Nephron progenitor cell (in vitro differentiated cells): ENCODE measurements at regions not wholly inside any gene's neighbourhood (a gene's known extent, or its start where the extent isn't known, plus 50 kb on each side); places are given as distances from the start of the nearest gene placed in this dataset.

Experiments
- DNase-seq: peaks from one replicate; pipeline ENCODE4 v3.0.0; 2021
- H3K27ac Mint-ChIP-seq: 2 replicates; pipeline ENCODE4 v1.8.0; 2021; ENCODE audit warnings: mild to moderate bottlenecking, moderate library complexity, mixed read lengths
- H3K27me3 Mint-ChIP-seq: 2 replicates; pipeline ENCODE4 v1.8.0; 2021; ENCODE audit warnings: mild to moderate bottlenecking, low read depth, mixed read lengths; ENCODE audit not compliant: poor library complexity
- H3K36me3 Mint-ChIP-seq: 2 replicates; pipeline ENCODE4 v1.8.0; 2021; ENCODE audit warnings: low read depth, mixed read lengths
- H3K4me1 Mint-ChIP-seq: 2 replicates; pipeline ENCODE4 v1.8.0; 2021; ENCODE audit warnings: mixed read lengths
- H3K4me3 Mint-ChIP-seq: 2 replicates; pipeline ENCODE4 v1.8.0; 2021; ENCODE audit warnings: mild to moderate bottlenecking, moderate library complexity, mixed read lengths
- H3K9me3 Mint-ChIP-seq: 2 replicates; pipeline ENCODE4 v1.8.0; 2021; ENCODE audit warnings: mild to moderate bottlenecking, moderate library complexity, mixed read lengths
- TF ChIP-seq, protein P1 (sequence below): fragments of 200-600 bp; sonication (generic); IDR thresholded peaks from 2 replicates; pipeline ENCODE4 v1.5.0; 2021; ENCODE audit warnings: antibody characterized with exemption

DNA sequence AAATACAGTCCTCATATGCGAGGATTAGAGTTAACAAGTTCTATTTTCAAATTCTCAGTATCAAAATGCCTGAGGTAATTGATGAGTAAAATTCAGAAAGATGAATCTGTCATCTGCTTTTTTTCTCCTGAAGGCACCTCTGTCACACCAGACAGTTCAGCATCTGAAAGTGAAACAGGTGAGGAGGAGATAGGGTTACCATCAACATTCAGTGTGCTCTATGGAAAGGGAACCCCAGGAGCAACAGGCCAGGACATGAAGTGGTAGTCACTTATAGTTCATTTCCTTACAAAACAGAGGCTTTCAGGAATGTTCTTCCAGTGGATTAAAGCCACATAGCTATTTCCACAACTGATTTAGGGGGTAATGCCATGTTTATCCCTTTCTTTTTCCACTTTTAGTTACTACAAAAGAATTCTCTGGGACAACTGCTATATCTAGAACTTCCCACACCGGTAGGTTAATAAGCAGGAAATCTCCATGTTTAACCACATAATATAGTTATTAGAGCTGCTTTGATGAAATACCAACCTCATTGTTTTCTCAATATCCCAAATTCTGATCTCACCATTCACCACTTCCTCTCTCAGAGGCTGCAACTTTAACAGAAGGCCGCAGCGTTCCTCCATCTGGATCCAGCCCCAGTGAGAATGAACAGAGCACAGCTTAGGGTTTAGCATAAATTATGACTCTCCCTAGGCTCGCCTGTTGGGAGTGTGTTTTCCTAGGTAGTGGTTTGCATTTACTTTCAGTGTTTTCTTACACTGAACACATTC is 177.0 kb upstream of the CNTN1 start:
- Mint-ChIP-seq H3K9me3 (no peaks in the 10 kb centered on the region), H3K4me3 (no peak overlapping the region), H3K27ac (peak overlapping the region; percentile 86), H3K36me3 (no peaks in the 10 kb centered on the region), H3K27me3 (peaks cover 2% of the 10 kb centered on the region), H3K4me1 (peaks cover 13% of the 10 kb centered on the region)
- TF ChIP-seq, protein P1, sequence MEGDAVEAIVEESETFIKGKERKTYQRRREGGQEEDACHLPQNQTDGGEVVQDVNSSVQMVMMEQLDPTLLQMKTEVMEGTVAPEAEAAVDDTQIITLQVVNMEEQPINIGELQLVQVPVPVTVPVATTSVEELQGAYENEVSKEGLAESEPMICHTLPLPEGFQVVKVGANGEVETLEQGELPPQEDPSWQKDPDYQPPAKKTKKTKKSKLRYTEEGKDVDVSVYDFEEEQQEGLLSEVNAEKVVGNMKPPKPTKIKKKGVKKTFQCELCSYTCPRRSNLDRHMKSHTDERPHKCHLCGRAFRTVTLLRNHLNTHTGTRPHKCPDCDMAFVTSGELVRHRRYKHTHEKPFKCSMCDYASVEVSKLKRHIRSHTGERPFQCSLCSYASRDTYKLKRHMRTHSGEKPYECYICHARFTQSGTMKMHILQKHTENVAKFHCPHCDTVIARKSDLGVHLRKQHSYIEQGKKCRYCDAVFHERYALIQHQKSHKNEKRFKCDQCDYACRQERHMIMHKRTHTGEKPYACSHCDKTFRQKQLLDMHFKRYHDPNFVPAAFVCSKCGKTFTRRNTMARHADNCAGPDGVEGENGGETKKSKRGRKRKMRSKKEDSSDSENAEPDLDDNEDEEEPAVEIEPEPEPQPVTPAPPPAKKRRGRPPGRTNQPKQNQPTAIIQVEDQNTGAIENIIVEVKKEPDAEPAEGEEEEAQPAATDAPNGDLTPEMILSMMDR = no peak
- DNase-seq = no peak

DNA sequence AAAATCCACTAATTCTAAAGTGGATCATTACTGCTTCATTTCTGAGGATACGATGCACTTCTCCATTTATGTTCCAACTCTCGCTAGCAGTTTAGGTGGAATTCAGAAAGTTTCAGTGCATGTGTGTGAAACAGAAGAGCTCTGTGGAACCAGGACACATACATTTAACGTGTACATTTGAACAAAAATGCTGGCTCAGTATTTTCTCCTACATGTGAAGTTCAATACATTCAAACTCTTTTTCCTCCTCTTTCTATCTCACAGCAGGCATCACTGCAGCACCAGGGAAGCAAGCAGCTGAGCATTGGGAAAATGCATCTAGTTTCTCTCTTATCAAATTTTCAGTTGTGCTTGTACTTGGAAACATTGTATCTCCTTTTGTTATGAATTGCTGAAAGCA is 169.4 kb upstream of the CNTN1 start:
- no peak for DNase-seq
- no peak overlapping the region for H3K27ac Mint-ChIP-seq
- H3K4me1 Mint-ChIP-seq = no peaks in the 10 kb centered on the region
- no peaks in the 10 kb centered on the region for H3K9me3 Mint-ChIP-seq
- H3K4me3 Mint-ChIP-seq = no peak overlapping the region
- no peaks in the 10 kb centered on the region for H3K36me3 Mint-ChIP-seq
- H3K27me3 Mint-ChIP-seq = peaks cover 3% of the 10 kb centered on the region
- TF ChIP-seq, protein P1 = no peak

- no peak for DNase-seq
- TF ChIP-seq, protein P1 = no peak
- H3K27me3 Mint-ChIP-seq = peaks cover 7% of the 10 kb centered on the region
- H3K4me3 Mint-ChIP-seq = no peak overlapping the region
- H3K36me3 Mint-ChIP-seq = no peaks in the 10 kb centered on the region
- no peaks in the 10 kb centered on the region for H3K9me3 Mint-ChIP-seq
- H3K27ac Mint-ChIP-seq = no peak overlapping the region
- H3K4me1 Mint-ChIP-seq = no peaks in the 10 kb centered on the region
Measured at GRCh38 chr12:40525054-40525453, 167.2 kb upstream of the CNTN1 start.

- Mint-ChIP-seq H3K4me3 (no peak overlapping the region), H3K9me3 (no peaks in the 10 kb centered on the region), H3K27me3 (peaks cover 5% of the 10 kb centered on the region), H3K36me3 (no peaks in the 10 kb centered on the region), H3K4me1 (peaks cover 10% of the 10 kb centered on the region), H3K27ac (no peak overlapping the region)
- no peak for DNase-seq
- TF ChIP-seq, protein P1 = no peak
Measured at GRCh38 chr12:40534828-40535227, 157.4 kb upstream of the CNTN1 start.

DNA sequence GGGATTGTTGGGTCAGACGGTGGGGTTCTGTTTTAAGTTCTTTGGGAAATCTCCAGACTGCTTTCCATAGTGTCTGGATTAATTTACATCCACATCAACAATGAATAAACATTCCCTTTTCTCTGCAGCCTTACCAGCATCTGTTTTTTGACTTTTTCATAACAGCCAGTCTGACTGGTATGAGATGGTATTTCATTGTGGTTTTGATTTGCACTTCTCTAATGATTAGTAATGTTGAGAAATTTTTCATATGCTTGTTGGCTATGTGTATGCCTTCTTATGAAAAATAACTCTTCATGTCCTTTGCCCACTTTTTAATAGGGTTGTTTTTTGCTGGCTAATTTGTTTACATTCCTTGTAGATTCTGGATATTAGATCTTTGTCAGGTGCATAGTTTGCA is 140.8 kb upstream of the CNTN1 start:
- Mint-ChIP-seq H3K36me3 (no peaks in the 10 kb centered on the region), H3K27me3 (no peaks in the 10 kb centered on the region), H3K4me3 (no peak overlapping the region), H3K9me3 (peaks cover 18% of the 10 kb centered on the region), H3K27ac (no peak overlapping the region), H3K4me1 (no peaks in the 10 kb centered on the region)
- TF ChIP-seq, protein P1 = no peak
- DNase-seq = no peak

- TF ChIP-seq, protein P1 = no peak
- Mint-ChIP-seq H3K9me3 (peaks cover 18% of the 10 kb centered on the region), H3K4me1 (no peaks in the 10 kb centered on the region), H3K27me3 (no peaks in the 10 kb centered on the region), H3K36me3 (no peaks in the 10 kb centered on the region), H3K27ac (no peak overlapping the region), H3K4me3 (no peak overlapping the region)
- DNase-seq = no peak
Measured at GRCh38 chr12:40552868-40553267, 139.4 kb upstream of the CNTN1 start.
